Activated CD8-positive, alpha-beta memory T cell treated with anti-CD3 and anti-CD28 coated beads for 48 hours (primary cell): ENCODE measurements at regions not wholly inside any gene's neighbourhood (a gene's known extent, or its start where the extent isn't known, plus 50 kb on each side); places are given as distances from the start of the nearest gene placed in this dataset.
"Not testable (repeated sequence)": the region's sequence is repeated elsewhere in the genome, so short reads cannot be mapped to it uniquely, and the experiment has no call there.

Experiments
- DNase-seq, 3 experiments: peaks; one replicate each; pipeline ENCODE4 v3.0.0-alpha.2; 2020; ENCODE audit warnings: low read depth in 2 of 3, low spot score in 2 of 3

DNA sequence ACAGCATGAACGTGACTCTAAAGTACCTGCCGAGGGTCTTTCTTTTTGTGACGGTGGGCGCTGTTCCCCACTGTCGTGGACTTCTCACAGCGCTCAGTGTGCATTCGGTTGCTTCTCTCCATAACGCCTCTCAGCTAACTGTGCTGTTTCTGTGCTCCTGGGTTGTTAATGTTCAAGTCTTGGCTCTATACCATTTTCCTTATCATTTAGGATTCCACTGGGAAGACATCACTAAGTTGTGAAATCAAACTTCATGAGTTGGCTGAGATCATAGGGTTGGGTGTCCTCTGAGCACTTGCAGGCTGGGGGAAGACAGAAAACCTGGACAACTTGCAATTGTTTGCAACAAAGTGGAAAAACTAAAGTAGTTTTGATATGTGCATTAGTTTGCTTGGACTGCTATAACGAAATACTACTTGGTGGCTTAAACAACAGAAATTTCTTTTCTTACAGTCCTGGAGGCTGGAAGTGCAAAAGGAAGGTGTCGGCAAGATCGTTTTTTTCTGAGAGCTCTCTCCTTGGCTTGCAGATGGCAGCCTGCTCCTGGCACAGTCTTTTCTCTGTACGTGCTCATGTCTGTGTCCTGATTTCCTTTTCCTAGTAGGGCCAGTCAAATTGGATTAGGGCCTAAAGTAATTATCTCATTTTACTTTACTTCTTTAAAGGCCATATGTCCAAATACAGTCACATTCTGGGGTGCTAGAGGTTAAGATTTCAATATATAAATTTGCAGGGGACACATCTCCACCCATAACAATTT, 270.0 kb upstream of the PLGLB2 start:
- not testable (repeated sequence) for DNase-seq

DNA sequence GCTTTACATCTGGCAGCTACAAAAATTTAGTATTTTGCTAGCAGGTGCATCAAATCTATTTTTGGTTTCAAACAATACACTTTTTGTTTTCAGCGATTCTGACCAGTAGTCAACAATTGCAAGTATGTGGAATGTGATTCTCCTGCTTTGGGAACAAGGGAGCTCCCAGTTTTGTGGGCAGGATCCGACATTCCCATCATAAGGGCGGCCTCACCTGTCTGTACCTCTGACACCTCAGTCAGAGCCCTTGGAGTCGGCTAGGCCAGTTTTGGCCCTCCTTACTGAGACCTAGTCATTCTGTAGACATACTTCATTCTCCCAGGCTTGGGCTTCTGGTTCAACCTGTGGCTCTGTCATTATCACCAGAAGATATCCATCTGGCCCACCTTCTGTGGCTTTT, 269.0 kb upstream of the PLGLB2 start:
- DNase-seq, result not testable (repeated sequence)

DNA sequence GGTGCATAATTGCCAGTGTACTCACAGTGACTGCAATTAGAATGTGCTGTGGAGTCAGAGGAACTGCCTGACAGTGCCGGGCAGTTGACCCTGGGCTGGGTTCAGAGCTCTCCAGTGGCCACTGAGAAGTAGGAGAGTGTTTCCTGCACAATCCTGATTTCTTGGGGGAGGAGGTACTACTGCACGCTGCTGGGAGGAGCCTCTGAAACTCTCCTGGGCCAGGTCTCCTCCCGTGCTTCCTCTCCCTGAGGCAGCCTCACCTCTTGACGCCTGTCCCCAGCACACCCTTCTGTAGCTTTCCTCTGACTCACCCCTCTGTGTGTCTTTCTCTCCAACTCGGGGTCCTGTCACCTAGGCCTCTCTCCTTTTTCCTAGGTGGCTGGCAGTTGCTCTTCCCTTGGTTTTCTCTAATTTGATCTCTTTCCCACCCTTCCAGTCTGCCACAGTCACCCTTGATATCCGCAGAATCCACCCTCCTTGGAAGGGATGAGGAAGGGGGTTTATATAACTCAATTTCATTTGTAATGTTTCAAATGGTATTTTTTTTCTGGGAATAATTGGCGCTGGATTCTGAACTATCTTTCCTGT, 264.7 kb upstream of the PLGLB2 start:
- not testable (repeated sequence) for DNase-seq

DNA sequence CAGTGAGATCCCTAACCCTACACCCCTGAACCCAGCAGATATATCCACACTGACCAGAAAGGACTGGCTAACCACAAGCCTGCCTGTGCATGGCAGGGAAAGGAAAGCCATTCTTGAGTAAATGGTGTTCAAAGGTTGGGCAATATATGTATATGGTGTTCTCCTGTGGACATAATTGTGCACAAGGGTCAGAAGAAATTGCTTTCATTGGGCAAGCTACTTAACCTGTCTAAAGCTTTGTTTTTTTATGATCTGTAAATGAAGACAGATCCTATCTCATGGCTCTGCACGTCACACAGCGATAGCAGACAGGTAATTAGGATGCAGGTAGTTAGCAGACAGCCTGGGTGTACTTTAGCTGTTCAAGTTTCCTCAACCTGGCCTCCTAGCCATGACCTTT, 263.5 kb upstream of the PLGLB2 start:
- DNase-seq, result not testable (repeated sequence)

DNA sequence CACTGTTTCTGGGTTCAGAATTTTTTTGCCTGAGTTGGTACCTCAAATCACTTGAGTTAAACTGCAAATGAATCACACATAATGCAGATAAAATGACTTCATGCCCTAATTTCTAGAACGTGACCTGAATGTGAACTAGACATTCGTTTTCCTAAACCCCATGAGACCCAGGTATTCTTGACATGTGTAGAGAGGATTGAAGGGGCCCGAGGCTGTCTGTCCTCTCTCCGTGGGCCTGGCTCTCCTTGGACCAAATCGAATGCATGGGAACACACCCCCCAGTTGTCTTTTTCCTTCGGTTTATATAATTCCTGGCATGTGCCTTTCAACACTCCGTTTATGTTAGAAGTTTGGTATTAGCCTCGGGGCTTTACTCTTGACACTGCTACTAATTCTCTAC, 262.4 kb upstream of the PLGLB2 start:
- not testable (repeated sequence) for DNase-seq

DNA sequence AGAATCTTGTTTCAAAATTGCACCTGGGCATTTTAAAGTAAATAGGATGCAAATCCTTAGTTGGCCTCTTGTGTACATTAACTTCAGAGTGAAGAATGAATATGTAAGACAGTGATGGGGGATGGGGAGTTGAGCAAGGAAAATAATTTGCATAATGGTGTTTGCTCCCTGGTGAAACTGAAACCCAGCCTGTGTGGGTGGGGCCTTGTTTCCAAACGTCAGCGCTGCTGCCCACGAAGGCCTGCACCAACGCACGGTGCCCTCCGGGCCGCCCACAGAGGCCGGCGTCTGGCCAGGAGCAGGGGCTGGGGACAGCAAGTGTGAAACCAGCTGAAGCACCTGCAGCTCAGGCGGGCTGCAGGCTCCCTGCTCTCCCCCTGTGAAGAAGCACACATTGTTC, 262.0 kb upstream of the PLGLB2 start:
- DNase-seq, result not testable (repeated sequence)

DNA sequence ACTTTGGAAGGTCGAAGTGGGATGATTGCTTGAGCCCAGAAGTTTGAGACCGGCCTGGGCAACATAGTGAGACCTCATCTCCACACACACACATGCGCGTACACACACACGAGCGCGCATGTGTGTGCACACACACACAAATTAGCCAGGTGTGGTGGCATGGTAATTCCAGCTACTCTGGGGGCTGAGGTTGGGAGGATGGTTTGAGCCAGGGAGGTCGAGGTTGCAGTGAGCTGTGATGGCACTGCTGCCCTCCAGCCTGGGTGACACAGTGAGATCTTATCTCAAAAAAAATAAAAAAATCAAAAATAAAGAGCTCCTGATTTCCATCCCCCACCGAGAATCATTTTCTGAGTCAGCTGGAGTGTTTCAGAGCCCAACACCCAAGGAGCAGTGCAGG, 261.5 kb upstream of the PLGLB2 start:
- DNase-seq, result not testable (repeated sequence)

DNA sequence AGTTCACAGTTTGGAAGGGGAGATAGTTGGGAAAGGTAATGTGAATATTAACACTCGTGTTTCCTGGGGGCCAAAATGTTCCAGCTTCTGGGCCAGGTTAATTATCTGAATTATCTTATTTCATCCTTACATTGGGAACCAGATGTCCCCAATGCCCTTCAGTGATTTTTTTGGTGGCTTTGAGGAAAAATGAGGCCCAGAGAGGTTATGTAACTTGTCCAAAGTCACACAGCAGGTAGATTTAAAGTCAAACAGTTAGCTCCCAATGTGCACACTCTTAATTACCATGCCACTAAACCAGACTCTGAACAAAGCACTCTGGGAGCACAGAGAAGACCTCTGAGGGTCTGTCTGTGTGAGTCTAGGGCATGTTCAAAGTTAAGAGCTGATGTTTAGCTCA, 259.9 kb upstream of the PLGLB2 start:
- not testable (repeated sequence) for DNase-seq

DNA sequence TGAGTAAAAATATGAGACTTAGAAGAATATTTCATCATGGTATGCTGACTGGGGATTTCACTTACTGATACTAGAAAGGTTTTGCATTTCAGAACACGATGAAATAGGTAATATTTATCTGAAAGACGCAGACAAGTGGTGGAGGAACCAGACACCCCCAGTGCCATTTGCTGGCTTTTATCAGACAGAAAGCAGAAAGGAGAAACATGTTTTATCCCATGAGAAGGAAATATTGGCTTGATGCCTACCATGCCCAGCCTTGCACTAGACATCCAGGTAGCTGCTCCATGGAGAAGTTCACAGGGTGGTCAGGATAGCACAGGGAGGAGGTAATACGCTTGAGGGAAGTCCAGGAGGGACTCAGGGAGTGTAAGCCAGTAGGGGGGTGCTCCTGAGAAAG, 258.9 kb upstream of the PLGLB2 start:
- not testable (repeated sequence) for DNase-seq

DNA sequence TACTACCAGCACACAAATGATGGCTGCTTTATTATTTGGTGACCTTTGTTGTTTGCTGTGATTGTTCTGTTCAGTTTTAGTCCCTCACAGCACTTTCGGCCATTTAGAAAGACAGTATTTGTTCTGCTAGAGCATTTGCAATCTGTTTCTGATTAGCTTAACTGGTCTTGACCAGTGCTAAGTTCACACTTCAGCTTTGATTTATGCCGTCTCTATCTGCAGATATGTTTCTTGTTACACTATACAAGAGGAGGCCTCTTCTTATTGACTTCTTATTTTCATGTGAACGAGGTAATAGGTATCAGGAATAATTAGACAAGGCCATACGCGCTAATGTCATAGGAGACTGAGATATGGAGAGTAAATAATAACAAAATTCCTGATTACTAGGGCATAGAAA, 253.0 kb upstream of the PLGLB2 start:
- DNase-seq, result not testable (repeated sequence)

DNA sequence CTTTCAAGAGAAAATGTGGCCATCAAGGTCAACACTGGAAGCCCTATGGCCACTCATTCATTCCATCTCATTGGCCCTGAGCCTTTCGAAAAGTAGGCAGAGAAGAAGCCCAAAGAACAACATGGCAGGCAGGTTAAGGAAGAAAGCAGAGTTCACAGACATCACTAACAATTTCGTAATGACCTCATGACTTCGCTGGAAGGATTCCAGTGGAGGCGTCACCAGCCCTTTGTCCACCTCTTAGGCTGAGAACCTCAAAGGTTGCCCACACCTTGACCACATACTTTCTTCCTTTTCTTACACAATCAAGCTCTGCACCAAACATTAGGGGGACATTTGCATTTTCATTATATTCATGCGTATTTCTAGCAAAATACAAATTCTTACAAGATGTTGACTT, 252.4 kb upstream of the PLGLB2 start:
- DNase-seq, result not testable (repeated sequence)

DNA sequence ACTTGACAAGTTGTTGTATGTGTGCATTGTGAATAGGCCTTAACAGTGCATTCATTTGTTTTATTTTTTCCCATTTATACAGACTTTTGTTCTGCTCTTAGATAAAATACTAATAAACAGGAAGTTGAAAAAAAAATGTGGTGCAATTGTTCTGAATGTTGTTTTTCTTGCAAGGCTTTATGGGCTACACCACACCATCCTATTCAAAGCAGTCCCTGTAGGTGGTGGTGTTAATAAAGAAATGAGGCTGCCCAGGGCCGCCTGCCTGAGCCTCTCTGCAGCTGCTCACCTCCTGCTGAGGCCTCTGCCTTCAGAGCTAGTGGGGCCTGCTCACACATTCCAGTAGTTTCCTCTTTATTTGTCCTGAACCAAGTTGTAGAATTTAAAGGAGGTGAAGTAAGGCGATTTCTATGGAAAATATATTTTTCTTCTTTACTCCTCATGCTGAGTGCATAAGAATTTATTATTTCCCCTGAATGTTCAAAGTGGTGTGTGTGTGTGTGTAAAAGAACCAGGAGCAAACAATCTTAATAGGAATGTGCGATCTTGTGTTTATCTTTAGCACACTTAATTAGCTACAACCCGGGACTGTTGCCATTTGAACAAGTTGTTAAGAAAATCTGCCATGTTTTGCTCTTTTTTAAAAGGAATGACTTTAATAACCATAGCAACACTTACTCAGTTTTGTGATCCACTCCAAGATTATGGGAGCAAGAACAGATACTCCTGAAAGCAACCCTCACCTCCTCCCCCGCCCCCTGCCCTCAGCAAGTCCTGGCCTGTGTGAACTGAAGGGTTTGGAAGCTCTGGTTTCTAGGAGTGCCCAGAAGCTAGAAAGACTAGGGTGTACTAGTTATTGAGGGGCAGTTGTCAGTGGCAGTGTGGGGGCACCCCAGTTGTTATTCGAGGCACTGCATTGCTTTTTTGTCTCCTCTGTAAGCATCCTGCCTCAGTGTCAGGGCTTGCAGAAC, 251.6 kb upstream of the PLGLB2 start:
- DNase-seq, result not testable (repeated sequence)

DNA sequence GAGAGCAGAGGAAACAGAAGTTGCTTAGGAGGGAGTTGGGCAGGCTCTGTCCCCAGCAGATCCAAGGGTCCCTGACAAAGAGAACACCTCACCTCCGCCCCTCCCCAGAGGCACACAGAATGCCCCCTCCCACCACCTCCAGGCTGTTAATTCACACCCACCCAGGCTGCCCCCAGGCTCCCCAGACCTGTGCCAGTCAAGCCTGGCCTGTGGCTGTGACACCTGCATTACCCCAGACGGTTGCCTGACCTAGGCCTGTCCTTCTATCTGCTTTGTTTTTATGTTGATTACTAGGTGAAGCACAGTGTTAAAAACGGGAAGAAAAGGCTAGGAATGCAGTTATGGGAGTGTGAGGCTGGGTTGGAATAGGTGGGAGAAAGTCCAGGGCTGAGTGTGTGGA, 250.8 kb upstream of the PLGLB2 start:
- DNase-seq, result not testable (repeated sequence)

DNA sequence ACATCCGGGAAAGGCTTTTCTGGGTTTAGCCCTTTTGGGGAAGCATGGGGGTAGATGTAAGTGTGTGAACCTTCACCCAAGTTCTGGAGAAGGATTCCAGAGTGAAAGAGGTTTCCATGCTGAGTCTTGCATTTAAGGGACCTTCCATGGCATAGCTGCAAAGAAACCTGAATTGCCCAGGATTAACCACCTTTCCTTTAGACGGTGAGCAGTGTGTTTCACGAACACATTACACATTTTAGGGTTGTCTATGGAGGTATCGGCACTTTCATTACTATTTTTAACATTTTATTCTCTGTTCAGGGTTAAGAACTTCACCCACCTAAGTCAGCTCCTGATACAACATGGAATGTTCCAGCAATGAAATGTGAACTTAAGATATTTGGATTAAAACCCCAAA, 250.2 kb upstream of the PLGLB2 start:
- not testable (repeated sequence) for DNase-seq

DNA sequence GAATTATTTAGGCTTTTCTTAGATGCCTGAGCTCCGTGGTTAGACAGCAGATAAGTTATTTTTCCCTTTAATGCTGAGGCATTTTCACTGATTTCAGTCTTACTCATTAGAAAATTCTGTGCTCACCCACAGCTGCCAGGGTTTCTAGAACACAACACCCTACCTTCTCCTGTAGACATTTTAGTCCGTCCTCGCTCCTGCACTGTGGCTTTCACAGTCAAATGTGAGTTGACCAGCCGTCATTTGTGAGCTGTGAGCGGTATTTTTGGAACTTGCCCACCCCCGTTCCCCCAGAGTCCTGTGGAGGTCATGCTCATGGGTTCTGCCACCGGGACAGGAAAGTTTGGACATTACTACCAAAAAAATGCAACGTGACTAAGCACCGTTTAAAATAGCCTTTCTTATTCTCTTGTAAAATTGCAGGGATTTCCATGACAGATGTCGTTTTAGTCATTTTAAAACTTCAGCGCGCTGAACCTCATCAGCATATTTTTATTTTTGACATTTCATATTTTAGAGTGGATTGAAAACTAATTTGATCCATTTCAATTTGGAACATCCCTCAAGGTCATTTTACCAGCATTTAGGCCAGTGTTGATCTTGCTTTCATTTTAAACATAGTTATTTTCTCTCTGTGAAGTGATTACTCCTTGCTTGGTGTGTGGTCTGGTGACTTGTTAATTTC, 249.6 kb upstream of the PLGLB2 start:
- DNase-seq, result not testable (repeated sequence)

DNA sequence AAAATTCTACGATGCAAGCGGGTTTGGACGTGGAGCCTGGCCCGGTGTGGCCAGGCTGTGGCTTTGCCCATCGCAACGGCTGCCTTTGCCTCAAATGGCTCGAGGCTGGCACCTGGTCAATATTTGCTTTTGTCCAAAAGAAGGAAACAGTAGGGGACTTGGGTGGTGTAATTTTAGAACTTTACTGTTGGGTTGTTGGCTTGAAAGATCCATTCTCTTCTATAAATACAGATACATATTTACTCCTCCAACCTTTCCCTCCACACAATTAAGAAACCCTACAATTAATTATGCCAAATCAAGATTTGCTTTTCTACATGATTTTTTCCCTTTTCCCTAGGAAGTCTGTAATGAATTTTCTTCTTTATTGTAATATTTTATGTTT, 249.0 kb upstream of the PLGLB2 start:
- not testable (repeated sequence) for DNase-seq

DNA sequence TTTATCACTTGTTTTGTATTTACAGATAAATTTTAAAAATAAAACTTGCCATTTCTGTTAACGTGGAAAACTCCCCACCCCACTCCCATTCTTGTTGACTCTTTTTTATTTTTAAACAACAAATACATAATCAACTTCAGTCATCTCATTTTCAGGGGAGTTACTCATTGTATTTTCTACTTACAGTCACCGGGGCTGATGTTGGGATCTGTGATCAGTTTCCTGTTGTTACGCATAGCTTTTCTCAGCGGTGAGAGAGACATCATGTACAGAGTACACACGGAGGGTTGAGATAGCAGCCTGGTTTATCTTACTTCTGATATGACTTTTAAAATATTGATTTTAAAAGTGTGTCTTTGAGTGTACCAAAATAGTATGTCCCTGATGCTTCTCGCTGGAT, 248.0 kb upstream of the PLGLB2 start:
- DNase-seq, result not testable (repeated sequence)

DNA sequence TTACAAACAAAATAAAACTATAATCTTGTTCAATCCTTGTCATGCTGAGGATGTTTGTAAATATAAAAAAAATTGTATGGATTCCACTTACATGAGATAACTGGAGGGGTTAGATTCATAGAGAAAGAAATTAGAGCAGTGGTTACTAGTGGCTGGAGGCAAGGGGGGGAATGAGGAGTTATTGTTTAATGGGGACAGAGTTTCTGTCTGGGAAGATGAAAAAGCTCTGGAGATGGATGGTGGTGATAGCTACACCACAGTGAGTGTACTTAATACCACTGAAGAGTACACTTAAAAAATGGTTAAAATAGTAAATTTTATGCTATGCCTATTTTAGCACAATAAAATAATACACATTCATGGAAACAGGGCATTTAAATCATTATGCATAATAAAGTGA, 247.5 kb upstream of the PLGLB2 start:
- not testable (repeated sequence) for DNase-seq

DNA sequence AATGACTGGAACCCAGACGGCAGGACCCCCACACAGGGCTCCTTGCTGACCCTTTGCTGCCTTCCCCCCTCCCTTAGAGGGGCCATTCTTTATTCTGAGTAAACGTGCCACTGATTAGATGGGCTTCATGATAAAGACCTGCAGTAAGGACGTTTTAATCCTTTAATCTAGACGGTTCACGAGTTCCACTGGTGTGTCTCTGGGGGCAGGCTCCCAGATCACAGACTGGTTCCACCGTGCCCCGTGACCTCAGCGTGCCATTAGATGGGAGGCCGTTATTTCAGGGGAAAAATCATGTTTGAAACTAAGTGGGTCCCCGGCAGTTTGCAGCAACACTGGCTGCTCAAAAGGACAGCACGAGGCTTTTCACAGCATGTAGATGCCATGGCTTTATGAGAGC, 246.9 kb upstream of the PLGLB2 start:
- not testable (repeated sequence) for DNase-seq

DNA sequence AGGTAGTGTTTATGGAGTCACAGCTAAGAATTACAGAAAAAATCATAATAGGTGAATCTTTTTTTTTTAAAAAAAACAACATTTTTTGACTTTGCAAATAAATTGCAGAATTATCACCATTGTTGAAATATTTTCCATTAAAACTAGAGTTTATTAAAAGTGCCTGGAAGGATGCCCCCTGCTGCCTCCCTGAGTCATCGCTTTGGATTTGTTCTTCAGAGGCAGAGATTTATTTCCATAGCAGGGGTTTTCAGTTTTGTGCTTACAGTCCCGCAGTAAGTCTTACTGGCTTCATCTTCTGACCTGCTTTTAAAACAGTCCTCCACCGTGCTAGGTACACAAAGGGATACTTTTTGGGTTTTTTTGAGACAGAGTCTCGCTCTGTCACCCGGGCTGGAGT, 244.9 kb upstream of the PLGLB2 start:
- not testable (repeated sequence) for DNase-seq

DNA sequence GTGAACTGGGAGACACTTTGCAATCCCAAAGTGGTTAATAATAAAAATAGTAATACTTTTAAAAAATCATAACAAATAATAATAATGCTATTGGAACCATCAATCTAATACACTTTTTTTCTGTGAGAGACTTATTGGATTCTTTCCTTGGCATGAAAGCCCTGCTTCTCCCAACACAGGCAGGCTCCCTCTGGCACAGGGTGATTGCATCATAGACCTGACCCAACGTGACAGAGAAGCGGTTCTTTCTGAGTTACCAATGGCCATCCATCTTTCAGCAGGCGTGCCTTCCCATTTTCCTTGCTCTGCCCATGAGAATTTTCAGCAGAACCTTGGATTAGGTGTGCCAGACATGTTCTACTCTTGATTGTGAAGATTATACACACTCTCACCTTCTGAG, 242.6 kb upstream of the PLGLB2 start:
- DNase-seq, result not testable (repeated sequence)
